HEK293 (cell line): ENCODE measurements at regions not wholly inside any gene's neighbourhood (a gene's known extent, or its start where the extent isn't known, plus 50 kb on each side); places are given as distances from the start of the nearest gene placed in this dataset.

ENCODE experiments used
- CTCF ChIP-seq: fragments of 450-650 bp; formaldehyde crosslinking; IDR thresholded peaks from 2 replicates; pipeline ENCODE4 v1.5.1; 2016; ENCODE audit warnings: missing biosample characterization, missing genetic modification characterization
- KLF10 ChIP-seq: fragments of 450-650 bp; IDR thresholded peaks from 2 replicates; pipeline ENCODE4 v1.5.1; 2018; ENCODE audit warnings: missing biosample characterization, mild to moderate bottlenecking, missing genetic modification characterization
- PRDM6 ChIP-seq: fragments of 450-650 bp; formaldehyde crosslinking; IDR thresholded peaks from 2 replicates; pipeline ENCODE4 v1.5.1; 2017; ENCODE audit warnings: missing biosample characterization, missing genetic modification characterization
- REST ChIP-seq: fragments of 450-650 bp; formaldehyde crosslinking; IDR thresholded peaks from 2 replicates; pipeline ENCODE4 v1.5.1; 2016; ENCODE audit warnings: missing biosample characterization, missing genetic modification characterization
- SP7 ChIP-seq: fragments of 450-650 bp; formaldehyde crosslinking; IDR thresholded peaks from 2 replicates; pipeline ENCODE4 v1.5.1; 2016; ENCODE audit warnings: missing biosample characterization, missing genetic modification characterization
- ZNF521 ChIP-seq: fragments of 450-650 bp; formaldehyde crosslinking; IDR thresholded peaks from 2 replicates; pipeline ENCODE4 v1.5.1; 2017; ENCODE audit warnings: missing biosample characterization, mild to moderate bottlenecking, missing genetic modification characterization

- TF ChIP-seq SP7 (no peak), CTCF (tag by site-specific recombination) (no peak), PRDM6 (tag by site-specific recombination) (no peak), REST (tag by site-specific recombination) (no peak), ZNF521 (tag by site-specific recombination) (no peak), KLF10 (tag by site-specific recombination) (no peak)
These were observed 825.7 kb downstream of the TNS3 start for GRCh38 chr7:46756256-46756655.
